Stimulated activated CD4-positive, alpha-beta T cell treated with anti-CD3 and anti-CD28 coated beads, Interleukin-2, amount 100 ng/mL, for 48 hours (primary cell): ENCODE measurements at regions not wholly inside any gene's neighbourhood (a gene's known extent, or its start where the extent isn't known, plus 50 kb on each side); places are given as distances from the start of the nearest gene placed in this dataset.
"Not testable (repeated sequence)": the region's sequence is repeated elsewhere in the genome, so short reads cannot be mapped to it uniquely, and the experiment has no call there.

Experiments used
- DNase-seq, 2 donors: peaks; one replicate each; pipeline ENCODE4 v3.0.0-alpha.2; 2020

DNA sequence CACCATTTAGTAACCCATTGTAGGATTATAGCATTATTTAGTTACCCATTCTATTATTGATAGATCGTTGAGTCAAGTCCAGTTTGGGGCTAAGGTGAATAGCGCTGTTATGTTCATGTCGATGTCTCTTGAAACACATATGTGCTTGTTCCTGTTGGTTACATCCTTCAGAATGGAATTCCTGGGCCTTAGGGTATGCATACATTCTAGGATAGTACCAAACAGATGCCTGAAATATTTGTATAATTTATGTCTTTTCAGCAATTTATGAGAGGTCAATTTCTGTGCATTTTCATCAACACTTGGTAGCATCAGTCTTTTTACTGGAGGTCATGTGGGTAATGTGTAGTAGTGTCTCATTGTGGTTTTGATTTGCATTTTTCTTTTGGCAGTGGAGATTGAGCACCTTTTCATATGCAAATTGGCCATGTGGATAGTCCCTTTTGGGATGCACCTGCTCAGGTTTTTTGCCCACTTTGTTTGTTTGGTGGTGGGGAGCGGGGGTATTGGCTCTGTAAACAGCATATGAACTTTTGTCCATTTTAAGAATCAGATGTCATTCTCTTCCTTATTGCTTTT is 104.2 kb downstream of the CDRT15L2 start:
- not testable (repeated sequence) for DNase-seq

DNA sequence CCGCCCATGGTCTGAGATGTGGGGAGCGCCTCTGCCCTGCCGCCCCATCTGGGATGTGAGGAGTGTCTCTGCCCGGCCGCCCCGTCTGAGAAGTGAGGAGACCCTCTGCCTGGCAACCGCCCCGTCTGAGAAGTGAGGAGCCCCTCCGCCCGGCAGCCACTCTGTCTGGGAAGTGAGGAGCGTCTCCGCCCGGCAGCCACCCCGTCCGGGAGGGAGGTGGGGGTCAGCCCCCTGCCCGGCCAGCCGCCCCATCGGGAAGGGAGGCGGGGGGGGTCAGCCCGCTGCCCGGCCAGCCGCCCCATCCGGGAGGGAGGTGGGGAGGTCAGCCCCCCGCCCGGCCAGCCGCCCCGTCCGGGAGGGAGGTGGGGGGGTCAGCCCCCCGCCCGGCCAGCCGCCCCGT is 105.5 kb downstream of the CDRT15L2 start:
- not testable (repeated sequence) for DNase-seq

DNA sequence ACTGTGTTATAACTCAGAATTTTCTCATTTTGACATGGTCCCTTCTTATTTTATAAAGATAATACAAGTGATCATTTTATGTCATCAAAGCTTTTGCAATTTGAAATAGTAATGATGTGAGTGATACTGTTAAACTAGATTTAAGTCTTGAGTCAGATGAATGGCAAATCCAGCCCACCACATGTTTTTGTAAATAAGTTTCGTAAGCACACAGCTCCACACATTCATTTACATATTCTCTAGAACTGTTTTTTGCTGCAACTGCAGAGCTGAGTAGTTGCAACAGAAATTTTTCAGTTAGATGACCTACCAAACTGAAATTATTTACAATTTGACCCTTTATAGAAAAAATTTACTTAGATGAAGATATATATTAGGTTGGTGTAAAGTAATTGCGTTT is 108.1 kb downstream of the CDRT15L2 start:
- not testable (repeated sequence) for DNase-seq

DNA sequence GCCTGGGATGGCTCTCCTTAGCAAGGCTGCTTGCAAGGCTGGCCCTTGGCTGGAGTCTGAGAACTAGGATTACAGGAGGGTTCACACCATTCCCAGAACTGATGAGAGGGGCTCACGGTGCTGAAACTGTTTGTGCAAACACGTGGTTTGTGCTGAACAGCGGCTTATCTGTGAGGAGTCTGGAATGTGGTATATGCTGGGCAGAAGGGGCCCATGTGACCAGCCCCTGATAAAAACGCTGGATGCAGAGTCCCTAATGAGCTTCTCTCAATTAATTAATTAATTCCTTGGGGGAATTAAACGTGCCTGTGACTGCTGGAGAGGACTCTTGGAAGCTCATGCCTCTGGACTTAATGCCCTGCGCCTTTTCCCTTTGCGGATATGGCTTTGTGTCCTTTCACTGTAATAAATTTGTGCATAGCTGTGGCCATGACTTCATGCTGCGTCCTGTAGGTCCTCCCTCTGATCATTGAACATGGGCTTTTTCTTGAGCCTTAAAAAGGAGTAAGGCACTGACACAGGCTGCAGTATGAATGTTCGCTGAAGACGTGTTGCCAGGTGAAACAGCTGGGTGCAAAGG is 109.7 kb downstream of the CDRT15L2 start:
- DNase-seq, result not testable (repeated sequence)

DNA sequence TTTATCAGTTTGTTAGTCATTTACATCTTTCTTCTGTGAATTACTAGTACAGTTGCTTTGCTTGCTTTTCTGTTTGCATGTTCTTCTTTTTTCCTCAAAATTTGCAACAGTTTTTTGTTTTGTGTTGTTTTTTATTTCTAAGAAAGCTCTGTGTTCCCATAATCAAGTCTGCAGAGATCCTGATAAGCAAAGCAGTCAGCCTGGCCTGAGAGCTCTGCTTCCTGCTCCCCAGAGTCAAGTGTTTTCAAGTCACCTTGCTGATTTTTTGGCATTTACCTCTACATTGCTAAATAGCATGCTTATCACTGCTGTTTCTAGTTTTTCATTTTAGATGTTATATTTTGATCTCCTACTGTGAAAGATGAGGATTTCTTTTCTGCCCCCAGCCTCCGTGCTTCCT is 113.2 kb downstream of the CDRT15L2 start:
- not testable (repeated sequence) for DNase-seq

DNA sequence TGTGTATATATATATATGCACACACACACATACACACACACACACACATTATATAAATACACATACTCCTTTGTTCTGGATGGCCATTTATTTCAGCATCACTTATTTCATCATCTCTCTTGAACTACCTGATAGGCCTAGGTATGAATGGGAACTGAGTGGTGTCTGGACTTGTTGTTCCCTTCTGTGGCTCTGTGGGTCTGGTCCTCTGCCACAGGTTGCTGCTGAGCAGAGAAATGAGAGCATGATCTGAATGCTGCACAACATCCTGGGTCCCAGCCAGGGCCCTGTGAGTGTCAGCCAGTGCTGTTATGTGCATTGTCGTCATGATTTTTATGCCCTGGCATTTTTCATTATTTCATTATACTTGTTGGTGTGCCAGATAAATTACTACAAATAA is 116.3 kb downstream of the CDRT15L2 start:
- DNase-seq, result not testable (repeated sequence)

DNA sequence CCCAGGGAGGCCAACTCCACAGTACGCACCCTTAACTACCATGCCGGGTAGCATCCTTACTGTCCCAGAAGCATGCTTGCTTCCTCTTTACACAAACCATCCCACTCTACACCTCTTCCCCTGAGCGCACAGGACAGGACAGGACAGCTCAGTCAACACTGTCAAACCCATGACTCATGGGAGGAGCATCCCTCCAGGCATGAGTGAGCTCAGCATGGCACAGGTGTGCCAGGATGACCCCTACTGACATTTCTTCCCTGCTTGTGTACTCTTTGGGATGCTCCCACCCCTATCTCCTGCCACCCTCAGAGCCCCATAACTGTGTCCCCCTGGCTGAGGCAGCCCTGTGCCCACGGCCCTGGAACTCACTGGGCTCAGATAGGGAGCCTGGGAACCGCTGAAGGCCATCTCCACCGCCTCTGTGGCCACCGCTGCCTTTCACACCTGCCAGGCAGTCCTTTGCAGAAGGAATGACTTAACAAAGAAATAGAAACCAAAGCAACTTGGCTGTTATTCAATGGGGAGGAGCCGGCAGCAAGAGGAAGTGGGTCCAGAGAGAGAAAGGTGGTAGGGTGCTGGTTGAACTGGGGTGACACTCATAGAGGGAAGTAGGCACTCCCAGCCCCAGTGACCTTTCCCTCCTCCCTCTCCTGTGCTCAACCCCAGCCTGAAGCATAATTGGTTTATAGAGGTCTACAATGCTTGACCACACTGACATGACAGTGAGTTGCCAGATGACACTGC is 119.1 kb downstream of the CDRT15L2 start:
- DNase-seq, result not testable (repeated sequence)

DNA sequence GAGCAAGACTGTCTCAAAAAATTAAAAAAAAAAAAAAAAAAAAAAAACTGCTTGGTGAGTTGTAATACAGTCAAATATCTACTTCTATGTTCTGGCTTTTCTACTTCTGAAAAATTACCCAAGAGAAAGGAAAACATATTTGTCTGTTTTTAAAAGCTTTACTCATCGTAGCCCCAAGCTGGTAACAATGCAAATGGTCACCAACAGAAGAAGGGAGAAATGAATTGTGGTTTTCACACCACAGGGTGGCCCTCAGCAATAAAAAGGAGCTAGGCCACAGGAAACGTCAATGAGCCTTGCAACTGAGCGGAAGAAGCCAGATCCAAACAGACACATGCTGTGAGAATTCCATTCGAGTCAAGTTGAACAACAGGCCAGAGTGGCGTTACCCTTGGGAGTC is 121.0 kb downstream of the CDRT15L2 start:
- DNase-seq, result not testable (repeated sequence)

DNA sequence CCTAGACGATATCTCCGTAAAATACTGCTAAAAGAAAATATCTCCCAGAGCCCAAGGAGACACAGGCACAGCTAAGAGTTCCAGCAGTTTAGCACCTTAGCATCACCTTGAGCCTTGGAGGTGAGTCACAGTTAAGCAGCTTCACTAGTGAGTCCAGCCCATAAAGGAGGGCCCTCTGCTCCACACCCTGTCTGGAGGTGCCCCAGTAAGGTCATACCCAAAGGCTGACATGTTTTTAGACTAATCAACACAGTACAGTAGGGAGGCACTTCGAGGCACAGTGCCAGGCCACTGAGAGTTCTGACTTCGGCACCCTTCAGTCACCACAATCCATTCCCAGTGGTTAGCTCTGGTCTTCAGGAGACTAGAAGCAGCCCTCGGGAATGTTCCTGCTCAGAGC is 121.8 kb downstream of the CDRT15L2 start:
- DNase-seq, result not testable (repeated sequence)

DNA sequence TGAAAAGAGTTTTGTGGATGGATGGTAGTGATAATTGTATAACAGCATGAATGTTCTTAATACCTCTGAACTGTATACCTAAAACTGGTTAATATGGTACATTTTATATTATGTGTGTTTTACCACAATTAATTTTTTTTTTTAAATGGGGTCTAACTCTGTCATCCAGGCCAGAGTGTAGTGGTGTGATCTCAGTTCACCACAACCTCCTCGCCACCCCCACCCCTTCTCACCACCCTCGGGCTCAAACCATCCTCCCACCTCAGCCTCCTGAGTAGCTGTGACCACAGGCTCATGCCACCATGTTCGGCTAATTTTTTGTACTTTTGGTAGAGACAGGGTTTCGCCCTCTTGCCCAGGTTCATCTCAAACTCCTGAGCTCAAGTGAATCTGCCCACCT is 123.2 kb downstream of the CDRT15L2 start:
- DNase-seq, result no peak

DNA sequence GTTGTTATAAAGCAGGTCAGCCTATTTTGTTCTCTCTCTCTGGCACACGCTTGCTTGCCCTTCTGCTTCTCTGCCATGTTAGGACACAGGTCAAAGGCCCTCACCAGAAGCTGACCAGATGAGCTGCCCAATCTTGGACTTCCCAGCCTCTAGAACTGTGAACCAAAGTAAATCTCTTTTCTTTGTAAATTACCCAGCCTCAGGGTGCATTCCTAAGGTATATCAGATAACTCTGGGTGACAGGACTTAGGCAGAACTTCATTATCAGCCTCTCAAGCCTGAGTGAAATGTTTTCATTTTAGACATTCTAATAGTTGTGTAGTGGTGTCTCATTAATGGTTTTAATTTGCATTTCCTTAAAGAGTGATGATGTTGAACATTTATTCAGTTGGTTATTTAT is 124.3 kb downstream of the CDRT15L2 start:
- DNase-seq, result no peak

DNA sequence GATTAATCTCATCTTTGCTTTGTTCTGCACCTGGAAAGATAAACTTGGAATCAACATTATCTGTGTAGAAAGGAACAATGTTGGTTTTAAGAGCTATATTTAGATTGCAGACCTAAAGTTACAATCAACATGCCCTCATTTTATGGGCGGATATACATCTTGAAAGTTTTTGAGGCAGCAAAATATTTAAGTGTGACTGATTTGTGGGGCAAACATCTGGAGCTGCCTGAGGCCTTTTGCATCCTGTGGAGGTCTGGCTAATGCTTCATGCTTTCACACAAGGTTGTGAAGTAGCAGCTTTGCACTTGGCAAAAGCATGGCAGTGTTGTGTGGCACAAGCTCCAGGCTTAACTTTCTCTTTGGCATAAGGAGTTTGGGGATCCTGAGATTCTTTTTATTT is 125.7 kb downstream of the CDRT15L2 start:
- not testable (repeated sequence) for DNase-seq

DNA sequence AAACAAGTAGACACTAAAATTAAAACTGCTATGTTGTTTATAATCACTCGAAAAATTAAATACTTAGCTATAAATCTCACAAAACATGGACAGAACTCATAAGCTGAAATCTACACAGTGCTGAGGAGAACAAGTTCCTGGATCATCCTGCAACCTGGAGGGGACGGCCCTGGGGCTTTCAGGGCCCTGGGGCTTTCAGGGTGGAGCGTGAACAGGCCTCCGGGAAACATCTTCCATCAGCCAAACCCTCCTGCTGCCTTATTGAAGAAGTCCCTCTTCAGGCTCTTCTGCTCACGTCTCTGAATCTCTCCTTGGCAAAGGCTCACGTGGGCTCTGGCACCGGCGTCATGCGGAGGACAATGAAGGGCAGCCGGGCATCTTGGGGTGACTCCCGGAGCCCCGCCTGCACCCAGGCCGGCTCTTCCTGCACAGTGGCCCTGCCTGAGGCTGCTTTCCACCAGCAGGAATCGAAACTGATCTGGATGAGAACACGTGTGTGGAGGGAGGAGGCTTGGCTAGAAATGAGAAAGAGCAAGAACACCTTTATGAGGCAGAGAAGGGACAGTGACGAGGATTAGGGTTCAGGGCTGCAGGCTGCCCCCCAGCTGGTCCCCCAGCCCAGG is 127.3 kb downstream of the CDRT15L2 start:
- DNase-seq, result no peak

DNA sequence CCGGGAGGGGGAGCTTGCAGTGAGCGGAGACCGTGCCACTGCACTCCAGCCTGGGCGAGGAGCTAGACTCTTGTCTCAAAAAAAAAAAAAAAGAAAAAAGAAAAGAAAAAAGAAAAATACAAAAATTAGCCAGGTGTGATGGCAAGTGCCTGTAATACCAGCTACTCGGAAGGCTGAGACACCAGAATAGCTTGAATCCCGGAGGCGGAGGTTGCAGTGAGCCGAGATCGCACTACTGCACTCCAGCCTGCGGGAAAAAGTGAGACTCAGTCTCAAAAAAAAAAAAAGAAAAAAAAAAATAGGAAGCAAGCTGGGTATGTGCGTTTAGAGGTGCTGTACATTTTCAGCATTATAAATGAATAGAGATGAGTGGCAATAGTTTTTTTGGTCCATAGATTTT is 129.3 kb downstream of the CDRT15L2 start:
- DNase-seq, result not testable (repeated sequence)

DNA sequence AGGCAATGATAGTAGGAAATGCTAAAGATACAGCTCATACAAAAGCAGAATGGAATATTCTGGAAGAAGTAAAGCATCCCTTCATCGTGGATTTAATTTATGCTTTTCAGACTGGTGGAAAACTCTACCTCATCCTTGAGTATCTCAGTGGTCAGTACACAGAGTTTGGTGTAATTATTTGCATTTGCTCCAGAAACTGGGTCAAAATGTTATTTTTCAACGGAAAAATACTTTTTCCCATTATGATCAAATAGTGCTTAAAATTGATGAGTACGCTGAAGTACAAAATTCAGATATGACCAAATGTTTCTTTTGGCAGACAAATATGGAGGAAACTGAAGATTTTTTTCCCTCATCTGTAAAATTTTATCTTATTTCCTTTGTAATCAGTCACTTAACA is 137.0 kb downstream of the CDRT15L2 start:
- not testable (repeated sequence) for DNase-seq

DNA sequence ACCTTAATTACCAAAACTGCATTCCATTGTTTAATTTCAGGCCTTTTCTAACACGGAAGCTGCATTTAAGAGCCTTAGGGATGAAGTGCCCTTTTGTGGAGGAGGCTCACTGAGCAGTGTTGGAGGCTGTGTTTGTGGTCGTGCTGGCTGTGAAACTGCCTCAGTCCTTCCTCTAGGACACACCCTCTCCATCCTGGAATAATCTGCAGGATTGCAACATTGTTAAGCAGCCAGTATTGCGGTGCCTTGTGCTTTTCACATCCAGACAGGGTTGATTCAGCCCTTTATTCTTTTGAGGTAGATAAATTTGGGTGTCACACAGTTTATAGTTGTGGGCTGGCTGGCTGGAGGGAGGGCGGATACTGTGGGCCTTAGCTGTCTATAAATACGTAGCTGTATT is 141.6 kb downstream of the CDRT15L2 start:
- no peak for DNase-seq

DNA sequence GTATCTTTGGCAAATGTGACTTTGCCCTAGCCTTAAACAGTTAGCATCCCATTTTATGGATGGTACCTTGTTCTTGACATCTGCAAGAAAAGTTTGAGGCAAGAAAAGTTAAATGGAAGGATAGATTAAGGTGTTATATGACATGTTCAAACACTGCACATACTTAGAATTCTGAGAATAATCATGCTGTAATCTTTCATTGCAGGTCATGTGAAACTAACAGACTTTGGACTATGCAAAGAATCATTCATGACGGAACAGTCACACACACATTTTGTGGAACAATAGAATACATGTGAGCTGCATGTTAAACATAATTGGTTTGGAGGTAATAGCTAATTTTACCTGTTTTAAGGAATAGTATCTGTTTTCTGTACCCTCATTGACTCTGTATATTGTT is 144.9 kb downstream of the CDRT15L2 start:
- DNase-seq, result not testable (repeated sequence)

DNA sequence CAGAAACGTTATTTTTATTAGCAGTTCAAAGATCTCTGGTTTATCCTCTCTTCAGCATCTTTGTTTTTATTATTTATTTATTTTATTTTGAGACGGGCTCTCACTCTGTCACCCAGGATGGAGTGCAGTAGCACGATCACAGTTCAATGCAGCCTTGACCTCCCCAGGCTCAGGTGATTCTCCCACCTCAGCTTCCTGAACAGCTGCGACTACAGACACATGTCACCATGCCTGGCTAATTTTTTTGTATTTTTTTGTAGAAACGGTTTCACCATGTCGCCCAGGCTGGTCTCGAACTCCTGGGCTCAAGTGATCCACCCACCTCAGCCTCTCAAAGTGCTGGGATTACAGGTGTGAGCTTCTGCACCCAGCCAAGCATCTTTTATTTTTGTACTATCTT is 147.7 kb downstream of the CDRT15L2 start:
- DNase-seq, result not testable (repeated sequence)

DNA sequence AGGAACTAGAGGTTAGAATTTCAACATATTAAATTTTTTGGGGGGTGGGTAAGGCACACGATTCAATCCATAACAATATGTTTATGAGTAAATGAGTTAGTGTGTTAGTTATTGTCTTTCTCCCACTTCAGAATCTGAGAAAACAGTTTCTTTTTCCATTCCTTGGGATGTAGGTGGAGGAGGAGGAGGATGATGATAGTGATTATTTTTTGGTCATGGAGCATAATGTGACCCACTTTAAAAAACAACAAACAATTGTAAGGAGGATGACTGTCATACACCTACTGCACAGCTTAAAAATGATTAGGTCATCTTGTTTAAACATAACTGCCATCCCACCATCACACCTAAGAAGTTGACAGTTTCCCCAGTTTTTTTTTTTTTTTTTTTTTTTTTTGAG is 148.7 kb downstream of the CDRT15L2 start:
- no peak for DNase-seq

DNA sequence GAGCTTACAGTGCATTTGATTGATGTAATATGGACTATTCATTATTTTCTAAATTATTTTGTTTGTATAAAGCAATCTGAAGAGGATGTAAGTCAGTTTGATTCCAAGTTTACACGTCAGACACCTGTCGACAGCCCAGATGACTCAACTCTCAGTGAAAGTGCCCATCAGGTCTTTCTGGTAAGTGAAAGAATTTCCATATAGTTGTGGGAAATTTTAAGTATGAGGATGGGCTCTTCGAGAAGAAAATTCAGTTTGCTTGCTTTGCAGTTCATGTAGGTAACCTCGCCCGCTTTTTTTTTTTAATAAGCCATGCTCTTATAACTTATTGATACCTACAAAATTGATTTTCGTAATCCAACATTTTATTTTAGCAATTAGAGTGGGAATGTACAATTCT is 151.6 kb downstream of the CDRT15L2 start:
- DNase-seq, result not testable (repeated sequence)

DNA sequence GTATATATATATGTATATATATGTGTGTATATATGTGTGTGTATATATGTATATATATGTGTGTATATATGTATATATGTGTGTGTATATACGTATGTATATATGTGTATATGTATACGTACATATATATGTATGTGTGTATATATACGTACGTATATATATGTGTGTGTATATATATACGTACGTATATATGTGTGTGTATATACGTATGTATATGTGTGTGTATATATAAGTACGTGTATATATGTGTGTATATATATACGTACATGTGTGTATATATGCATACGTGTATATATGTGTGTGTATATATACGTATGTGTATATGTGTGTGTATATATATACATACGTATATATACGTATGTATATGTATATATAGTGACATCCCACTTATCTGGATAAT is 154.4 kb downstream of the CDRT15L2 start:
- DNase-seq, result no peak

DNA sequence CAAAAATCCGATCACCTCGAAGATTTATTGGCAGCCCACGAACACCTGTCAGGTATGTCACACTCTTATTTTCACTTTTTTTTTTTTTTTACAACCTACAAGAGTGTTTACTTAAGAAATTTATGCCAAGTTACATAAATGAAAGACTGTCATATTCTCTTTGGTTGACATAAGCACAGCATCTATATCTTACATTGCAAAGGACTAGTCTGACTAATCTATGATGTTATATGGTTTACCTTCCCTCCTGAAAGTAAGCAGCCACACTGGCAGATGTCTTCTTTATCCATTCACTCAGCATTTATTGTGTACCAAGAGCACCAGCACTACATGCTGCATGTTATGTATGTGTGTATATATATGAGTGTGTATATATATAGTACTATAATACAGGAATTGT is 156.3 kb downstream of the CDRT15L2 start:
- no peak for DNase-seq

DNA sequence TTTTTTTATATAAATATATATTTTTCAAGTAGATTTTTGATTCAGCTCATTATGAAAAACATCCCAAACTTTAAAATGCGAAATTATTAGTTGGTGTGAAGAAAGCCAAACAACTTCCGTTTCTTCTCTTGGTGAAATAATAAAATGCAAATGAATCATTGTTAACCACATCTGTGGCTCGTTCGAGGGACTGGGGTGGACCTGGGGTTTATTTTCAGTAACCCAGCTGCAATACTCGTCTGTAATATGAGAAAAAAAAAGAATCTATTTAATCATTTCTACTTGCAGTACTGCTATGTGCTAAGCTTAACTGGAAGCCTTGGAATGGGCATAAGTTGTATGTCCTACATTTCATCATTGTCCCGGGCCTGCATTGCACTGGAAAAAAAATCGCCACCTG is 158.1 kb downstream of the CDRT15L2 start:
- not testable (repeated sequence) for DNase-seq

DNA sequence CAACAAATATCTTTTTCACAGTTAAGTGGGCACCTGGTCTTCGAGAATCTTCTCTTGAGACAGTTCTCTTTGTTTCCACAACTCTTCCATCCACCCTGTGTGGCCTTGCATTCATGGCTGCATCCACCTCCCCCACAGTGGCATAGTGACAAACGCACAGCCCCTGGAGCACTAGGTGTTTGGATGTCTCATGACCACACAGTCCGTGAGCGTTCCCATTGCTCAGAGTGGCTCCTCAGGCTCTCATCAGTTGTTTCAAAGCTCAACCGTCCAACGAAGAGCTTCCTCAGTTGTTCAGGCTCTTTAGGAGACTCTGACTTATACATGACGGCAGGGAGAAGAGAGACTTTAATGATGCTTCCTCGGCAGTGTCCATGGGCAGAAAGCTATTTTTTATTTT is 191.6 kb downstream of the CDRT15L2 start:
- no peak for DNase-seq
